Activated CD8-positive, alpha-beta memory T cell treated with anti-CD3 and anti-CD28 coated beads for 36 hours (primary cell): ENCODE measurements at regions not wholly inside any gene's neighbourhood (a gene's known extent, or its start where the extent isn't known, plus 50 kb on each side); places are given as distances from the start of the nearest gene placed in this dataset.

Experiments
- CTCF ChIA-PET: fragments of 350-600 bp; sonication (Branson Sonifier 250); formaldehyde crosslinking; loops from one replicate; lab custom pipeline; 2021; ENCODE audit warnings: antibody characterized with exemption; lab: Charles Lee
- POLR2A ChIA-PET: fragments of 350-600 bp; sonication (Branson Sonifier 250); formaldehyde crosslinking; loops from one replicate; lab custom pipeline; 2021; ENCODE audit warnings: antibody characterized with exemption; lab: Charles Lee

- ChIA-PET CTCF (no interaction called here), POLR2A (no interaction called here)
Measured at GRCh38 chr12:112559784-112560183, 141.0 kb downstream of the PTPN11 start.

GRCh38 chr12:112564160-112564784 is 145.5 kb downstream of the PTPN11 start:
- CTCF ChIA-PET, result no interaction called here
- POLR2A ChIA-PET, result no interaction called here

- ChIA-PET POLR2A (no interaction called here), CTCF (no interaction called here)
Measured at GRCh38 chr12:112568641-112569040, 149.9 kb downstream of the PTPN11 start.

- ChIA-PET CTCF (no interaction called here), POLR2A (no interaction called here)
Measured at GRCh38 chr12:112570096-112570495, 151.3 kb downstream of the PTPN11 start.

GRCh38 chr12:112573141-112573540 is 154.4 kb downstream of the PTPN11 start:
- POLR2A ChIA-PET, result no interaction called here
- CTCF ChIA-PET, result no interaction called here

- CTCF ChIA-PET, result no interaction called here
- POLR2A ChIA-PET, result no interaction called here
Measured at GRCh38 chr12:112574896-112575558, 156.3 kb downstream of the PTPN11 start.

GRCh38 chr12:112575559-112576067 is 156.9 kb downstream of the PTPN11 start:
- POLR2A ChIA-PET, result no interaction called here
- CTCF ChIA-PET, result no interaction called here

- CTCF ChIA-PET, result no interaction called here
- POLR2A ChIA-PET, result no interaction called here
Measured at GRCh38 chr12:112577473-112578329, 159.0 kb downstream of the PTPN11 start.

GRCh38 chr12:112584266-112584722 is 165.5 kb downstream of the PTPN11 start:
- POLR2A ChIA-PET, result no interaction called here
- CTCF ChIA-PET, result no interaction called here

- ChIA-PET CTCF (no interaction called here), POLR2A (no interaction called here)
Measured at GRCh38 chr12:112586148-112586783, 167.5 kb downstream of the PTPN11 start.

- POLR2A ChIA-PET, result no interaction called here
- CTCF ChIA-PET, result no interaction called here
Measured at GRCh38 chr12:112589275-112589674, 170.5 kb downstream of the PTPN11 start.

- POLR2A ChIA-PET, result no interaction called here
- CTCF ChIA-PET, result no interaction called here
Measured at GRCh38 chr12:112590281-112590680, 171.5 kb downstream of the PTPN11 start.

GRCh38 chr12:112591488-112591887 is 172.7 kb downstream of the PTPN11 start:
- ChIA-PET POLR2A (no interaction called here), CTCF (no interaction called here)

- ChIA-PET CTCF (no interaction called here), POLR2A (no interaction called here)
Measured at GRCh38 chr12:112595410-112595809, 176.7 kb downstream of the PTPN11 start.

- POLR2A ChIA-PET, result no interaction called here
Measured at GRCh38 chr12:112597986-112598385, 179.2 kb downstream of the PTPN11 start.

GRCh38 chr12:112598626-112599025 is 179.9 kb downstream of the PTPN11 start:
- CTCF ChIA-PET, result no interaction called here
- POLR2A ChIA-PET, result no interaction called here

More at GRCh38 chr12:112597986-112598385, 179.2 kb downstream of the PTPN11 start:
- CTCF ChIA-PET, result interaction anchor here (0.6 kb wide), 1 partner anchor 708 kb away, joined by 5 read pairs; no protein-coding TSS in a partner anchor

GRCh38 chr12:112599871-112600270 is 181.1 kb downstream of the PTPN11 start:
- ChIA-PET CTCF (no interaction called here), POLR2A (no interaction called here)

GRCh38 chr12:112602150-112602549 is 183.4 kb downstream of the PTPN11 start:
- ChIA-PET CTCF (no interaction called here), POLR2A (no interaction called here)

- POLR2A ChIA-PET, result no interaction called here
- CTCF ChIA-PET, result no interaction called here
Measured at GRCh38 chr12:112606611-112607365, 184.8 kb upstream of the RPH3A start.
